Muscle layer of duodenum (tissue), 2 donors: ENCODE measurements at regions not wholly inside any gene's neighbourhood (a gene's known extent, or its start where the extent isn't known, plus 50 kb on each side); places are given as distances from the start of the nearest gene placed in this dataset.

Experiments used
- H3K27ac ChIP-seq: one replicate; pipeline ENCODE4 v1.7.0; 2013; ENCODE audit warnings: mild to moderate bottlenecking, low read length
- H3K27me3 ChIP-seq: one replicate; pipeline ENCODE4 v1.7.0; 2013; ENCODE audit warnings: low read depth, mild to moderate bottlenecking, control low read depth, low read length
- H3K36me3 ChIP-seq, 2 donors: one replicate each; pipeline ENCODE4 v1.7.0; 2013; ENCODE audit warnings: low read length in 2 of 2, control low read depth in 1 of 2, mild to moderate bottlenecking in 1 of 2; ENCODE audit not compliant: insufficient read depth in 2 of 2, control insufficient read depth in 1 of 2
- H3K4me1 ChIP-seq, 2 donors: one replicate each; pipeline ENCODE4 v1.7.0; 2013; ENCODE audit warnings: low read length in 2 of 2, mild to moderate bottlenecking in 2 of 2, control low read depth in 1 of 2, moderate library complexity in 1 of 2; ENCODE audit not compliant: insufficient read depth in 2 of 2, control insufficient read depth in 1 of 2
- H3K4me3 ChIP-seq, 2 donors: one replicate each; pipeline ENCODE4 v1.7.0; 2013; ENCODE audit warnings: low read length in 2 of 2, low read depth in 1 of 2, mild to moderate bottlenecking in 1 of 2
- H3K9me3 ChIP-seq, 2 donors: one replicate each; pipeline ENCODE4 v1.7.0; 2013; ENCODE audit warnings: low read length in 2 of 2, control low read depth in 1 of 2, mild to moderate bottlenecking in 1 of 2; ENCODE audit not compliant: control insufficient read depth in 1 of 2
- donor health status: healthy.

DNA sequence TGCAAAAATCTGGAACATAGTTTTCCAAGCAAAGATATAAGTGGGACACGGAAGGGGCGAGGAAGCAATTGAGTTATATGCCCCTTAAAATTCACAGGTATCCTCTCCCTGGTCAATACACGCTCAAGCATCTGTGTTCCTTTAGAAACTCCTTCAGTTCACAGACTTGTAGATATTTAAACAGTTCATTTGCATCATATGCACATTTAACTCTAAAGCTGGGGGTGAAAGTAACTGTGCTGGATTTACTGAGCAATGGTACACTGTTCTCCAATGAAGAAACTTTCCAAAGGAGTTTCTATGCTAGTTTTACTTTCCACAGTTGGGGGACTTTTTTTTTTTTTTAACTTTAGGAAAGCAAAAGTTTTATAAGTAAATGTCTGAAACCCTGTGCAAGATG, 293.0 kb upstream of the TNP1 start:
- Histone ChIP-seq H3K4me3 (no peak overlapping the region), H3K36me3 (no peaks in the 10 kb centered on the region), H3K9me3 (no peaks in the 10 kb centered on the region), H3K27me3 (no peaks in the 10 kb centered on the region), H3K27ac (no peak overlapping the region), H3K4me1 (no peaks in the 10 kb centered on the region)

DNA sequence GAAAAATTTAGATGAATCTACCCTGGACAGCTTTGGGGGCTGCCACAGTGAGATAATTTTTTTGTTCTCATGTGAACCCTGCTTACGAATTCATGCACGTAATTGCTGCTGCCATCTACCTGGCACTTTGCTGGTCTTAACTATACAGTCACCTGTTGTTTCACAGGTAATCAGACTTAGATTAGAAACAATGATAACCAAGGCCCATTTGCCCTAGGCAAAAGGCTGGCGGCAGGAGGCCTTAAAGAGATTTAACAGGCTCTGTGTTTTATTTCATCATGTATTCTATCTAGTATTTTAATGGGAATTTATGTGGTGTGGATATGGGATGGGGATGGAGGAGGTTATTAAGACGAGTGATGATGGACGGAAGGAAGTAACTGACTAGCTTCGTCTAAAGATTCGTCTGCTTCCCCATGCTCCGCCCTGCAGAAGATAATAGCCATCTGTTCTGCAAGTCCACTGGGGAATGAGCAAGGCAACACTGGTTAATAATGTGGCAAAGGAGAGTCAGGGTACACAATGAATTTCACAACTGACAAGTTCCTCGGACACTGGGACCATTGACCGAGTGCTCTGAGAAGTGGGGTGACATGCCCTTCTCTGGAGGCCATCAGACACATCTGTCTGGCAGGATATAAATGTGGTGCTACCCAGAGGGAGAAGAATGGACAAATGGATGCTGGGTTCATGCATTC, 291.8 kb upstream of the TNP1 start:
- no peaks in the 10 kb centered on the region for H3K4me1 ChIP-seq

DNA sequence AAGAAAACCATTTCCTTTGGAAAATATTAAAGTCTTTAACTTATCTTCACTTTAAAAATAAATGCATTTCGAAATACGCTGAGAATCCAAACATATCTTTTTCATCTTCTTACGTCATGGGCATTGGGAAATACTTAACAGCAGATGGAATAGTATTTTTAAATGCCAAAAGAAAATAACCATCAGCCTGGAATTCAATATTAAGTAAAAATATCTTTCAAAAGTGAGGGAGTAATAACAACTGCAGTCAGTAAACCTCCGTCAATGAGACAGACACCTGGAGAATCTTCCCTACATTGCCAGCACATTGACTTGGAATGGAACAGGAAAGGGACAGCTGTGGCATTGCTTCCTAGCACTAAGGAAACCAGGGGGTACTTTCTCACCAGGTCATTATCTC, 290.4 kb upstream of the TNP1 start:
- Histone ChIP-seq H3K4me3 (no peak overlapping the region), H3K27ac (no peak overlapping the region), H3K4me1 (no peaks in the 10 kb centered on the region), H3K9me3 (no peaks in the 10 kb centered on the region), H3K36me3 (no peaks in the 10 kb centered on the region), H3K27me3 (no peaks in the 10 kb centered on the region)

More for the DNA sequence above, 291.8 kb upstream of the TNP1 start:
- no peak overlapping the region for H3K27ac ChIP-seq
- H3K4me3 ChIP-seq: no peak overlapping the region
- H3K27me3 ChIP-seq: no peaks in the 10 kb centered on the region
- H3K9me3 ChIP-seq: no peaks in the 10 kb centered on the region
- no peaks in the 10 kb centered on the region for H3K36me3 ChIP-seq

DNA sequence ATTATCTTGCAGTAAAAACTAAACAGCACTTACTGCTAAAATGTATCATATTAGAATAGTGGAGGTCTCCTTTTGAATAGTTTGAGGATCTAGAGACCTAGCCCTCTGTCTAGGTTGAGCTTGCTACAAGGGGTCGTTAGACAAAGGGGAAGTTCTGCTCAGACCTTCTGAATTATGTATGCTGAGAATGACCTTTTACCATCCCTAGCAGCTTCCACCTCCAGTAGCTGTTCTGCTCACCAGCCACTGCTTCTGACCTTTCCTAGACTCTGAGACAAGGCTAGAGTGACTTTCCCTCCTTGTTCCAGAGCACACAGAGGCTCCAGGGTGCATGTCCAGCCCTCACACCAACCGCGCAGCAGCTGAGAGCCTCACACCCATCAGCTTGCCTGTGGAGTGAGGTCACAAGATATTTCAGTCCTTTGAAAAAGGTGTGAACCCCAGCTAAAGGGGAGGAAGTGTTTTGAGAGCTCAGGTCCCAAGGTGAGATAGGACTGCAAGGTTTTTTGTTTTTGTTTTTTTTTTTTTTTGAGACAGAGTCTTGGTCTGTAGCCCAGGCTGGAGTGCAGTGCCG, 289.3 kb upstream of the TNP1 start:
- Histone ChIP-seq H3K4me3 (no peak overlapping the region), H3K27ac (no peak overlapping the region), H3K27me3 (no peaks in the 10 kb centered on the region), H3K4me1 (no peaks in the 10 kb centered on the region), H3K9me3 (no peaks in the 10 kb centered on the region), H3K36me3 (no peaks in the 10 kb centered on the region)

DNA sequence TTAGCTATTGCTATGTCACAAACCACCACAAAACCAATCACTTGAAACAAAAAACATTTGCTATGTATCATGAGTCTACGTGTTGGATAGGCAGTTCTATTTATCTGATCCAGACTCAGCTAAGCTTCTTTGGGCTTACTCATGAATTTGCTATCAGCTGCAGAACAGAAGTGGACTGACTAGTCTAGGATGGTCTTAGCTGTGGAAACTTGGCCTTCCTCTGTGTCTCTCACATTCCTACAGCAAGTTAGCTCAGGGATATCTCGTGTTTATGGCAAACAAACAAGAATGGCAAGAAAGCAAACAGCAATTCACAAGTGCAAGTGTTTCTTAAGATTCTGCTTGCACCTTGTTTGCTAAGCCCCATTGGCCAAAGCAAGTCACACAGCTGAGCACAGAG, 288.0 kb upstream of the TNP1 start:
- Histone ChIP-seq H3K27ac (no peak overlapping the region), H3K4me1 (no peaks in the 10 kb centered on the region), H3K9me3 (no peaks in the 10 kb centered on the region), H3K36me3 (no peaks in the 10 kb centered on the region), H3K27me3 (no peaks in the 10 kb centered on the region), H3K4me3 (no peak overlapping the region)

DNA sequence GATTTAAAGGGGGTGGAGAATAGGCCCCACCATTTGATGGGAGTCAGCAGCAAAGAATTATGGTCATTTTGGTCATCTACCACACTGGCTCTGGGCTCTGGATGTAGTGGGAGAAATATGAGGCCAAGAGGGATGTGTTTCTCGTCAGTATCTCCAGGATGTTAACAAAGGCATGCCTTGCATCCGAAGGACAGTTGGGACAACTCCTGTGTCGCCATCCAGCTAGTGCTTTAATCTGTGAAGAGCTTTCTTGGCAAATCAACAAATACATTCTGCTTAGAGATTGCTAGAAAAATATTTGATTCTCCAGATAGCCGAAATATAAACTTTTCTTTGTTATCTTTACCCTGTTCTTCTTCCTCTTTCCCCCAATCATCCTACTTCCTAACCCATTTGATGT, 287.1 kb upstream of the TNP1 start:
- Histone ChIP-seq H3K4me3 (no peak overlapping the region), H3K36me3 (no peaks in the 10 kb centered on the region), H3K27me3 (no peaks in the 10 kb centered on the region), H3K27ac (no peak overlapping the region), H3K9me3 (peaks cover 5 to 8% of the 10 kb centered on the region in 2 donors), H3K4me1 (no peaks in the 10 kb centered on the region)

DNA sequence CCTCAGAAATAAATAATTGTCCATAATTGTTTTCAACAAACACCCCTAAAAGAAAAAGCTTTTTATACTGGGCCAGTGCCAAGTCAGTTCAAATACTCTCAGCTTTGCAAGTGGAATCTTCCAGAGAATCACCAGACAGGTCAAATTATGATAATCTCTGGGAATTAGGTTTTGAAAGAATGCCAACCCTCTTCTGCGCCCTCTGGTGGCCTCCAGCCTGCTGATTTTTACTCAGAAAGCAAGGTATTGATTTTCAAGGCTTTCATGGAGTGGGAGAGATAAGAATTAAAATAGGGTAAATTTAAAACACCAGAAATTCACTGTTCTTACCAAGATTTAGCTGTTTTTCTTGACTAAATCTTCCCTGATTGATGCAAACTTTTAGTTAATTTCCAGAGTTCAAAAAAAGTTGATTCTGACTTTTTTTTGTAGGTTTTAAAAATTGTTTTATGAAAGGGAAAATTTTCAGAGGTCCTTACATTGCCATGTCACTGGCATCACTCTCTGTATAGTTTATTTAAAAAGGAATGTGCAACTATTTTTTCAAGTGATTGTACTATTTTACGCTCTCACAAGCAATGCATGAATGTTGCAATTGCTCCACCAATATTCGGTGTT, 282.9 kb upstream of the TNP1 start:
- Histone ChIP-seq H3K27me3 (no peaks in the 10 kb centered on the region), H3K4me3 (peak overlapping the region in 1 of 2 donors; percentile 21), H3K4me1 (no peaks in the 10 kb centered on the region), H3K9me3 (peaks cover 10 to 31% of the 10 kb centered on the region in 2 donors), H3K36me3 (no peaks in the 10 kb centered on the region), H3K27ac (no peak overlapping the region)

DNA sequence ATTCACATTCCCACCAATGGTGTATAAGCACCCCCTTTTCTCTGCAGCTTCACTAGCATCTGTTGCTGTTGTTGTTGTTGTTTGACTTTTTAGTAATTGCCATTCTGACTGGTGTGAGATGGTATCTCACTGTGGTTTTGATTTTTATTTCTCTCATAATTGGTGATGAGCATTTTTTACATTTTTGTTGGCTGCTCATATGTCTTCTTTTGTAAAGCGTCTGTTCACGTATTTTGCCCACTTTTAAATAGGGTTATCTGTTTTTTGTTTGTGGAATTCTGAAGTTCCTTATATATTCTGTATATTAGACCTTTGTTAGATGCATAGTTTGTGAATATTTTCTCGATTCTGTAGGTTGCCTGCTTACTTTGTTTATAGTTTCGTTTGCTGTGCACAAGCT, 278.4 kb upstream of the TNP1 start:
- H3K4me3 ChIP-seq: no peak overlapping the region
- no peaks in the 10 kb centered on the region for H3K27me3 ChIP-seq
- no peaks in the 10 kb centered on the region for H3K36me3 ChIP-seq
- H3K9me3 ChIP-seq: peaks cover 10 to 39% of the 10 kb centered on the region in 2 donors
- no peak overlapping the region for H3K27ac ChIP-seq
- H3K4me1 ChIP-seq: no peaks in the 10 kb centered on the region

DNA sequence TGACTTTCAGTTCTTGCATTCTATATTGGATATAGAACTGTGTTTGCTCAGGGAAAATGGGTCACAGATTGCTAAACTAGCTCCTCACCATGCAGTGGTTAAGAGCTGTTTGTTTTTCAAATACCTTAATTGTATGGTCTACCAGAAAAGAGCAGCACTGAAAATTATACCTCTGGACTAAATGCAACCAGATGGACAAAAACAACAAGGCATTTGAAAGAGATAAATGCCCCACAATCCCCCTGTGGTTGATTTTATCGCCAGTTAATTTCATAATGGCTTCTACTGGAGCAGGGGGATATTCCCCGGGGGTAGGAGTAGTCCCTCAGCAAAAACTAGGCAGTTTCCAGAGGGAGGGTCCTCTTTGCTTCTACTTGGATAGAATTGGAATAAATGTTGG, 267.9 kb upstream of the TNP1 start:
- H3K36me3 ChIP-seq: no peaks in the 10 kb centered on the region
- no peaks in the 10 kb centered on the region for H3K4me1 ChIP-seq
- no peaks in the 10 kb centered on the region for H3K9me3 ChIP-seq
- no peak overlapping the region for H3K4me3 ChIP-seq
- no peak overlapping the region for H3K27ac ChIP-seq
- H3K27me3 ChIP-seq: no peaks in the 10 kb centered on the region

DNA sequence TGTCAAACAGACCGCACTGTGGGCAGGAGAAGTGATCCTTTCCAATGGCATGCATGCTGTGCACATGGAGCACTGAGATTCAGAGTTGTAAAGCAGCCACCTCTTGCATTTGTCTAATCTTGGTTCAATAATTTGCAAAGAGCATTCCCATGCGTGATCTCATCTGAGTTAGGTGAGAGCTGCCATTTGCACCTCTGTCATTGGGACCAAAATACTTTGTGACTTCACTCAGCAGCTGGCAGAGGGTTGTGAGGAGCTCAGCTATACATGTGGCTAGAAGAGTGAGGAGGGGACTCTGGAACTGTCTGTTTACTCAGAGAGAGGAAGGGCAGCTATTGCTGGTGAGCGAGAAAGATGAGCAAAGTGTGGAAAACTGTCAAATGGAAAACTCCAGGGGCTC, 265.1 kb upstream of the TNP1 start:
- H3K27ac ChIP-seq: no peak overlapping the region
- H3K27me3 ChIP-seq: no peaks in the 10 kb centered on the region
- no peaks in the 10 kb centered on the region for H3K4me1 ChIP-seq
- H3K36me3 ChIP-seq: no peaks in the 10 kb centered on the region
- H3K9me3 ChIP-seq: no peaks in the 10 kb centered on the region
- H3K4me3 ChIP-seq: no peak overlapping the region

DNA sequence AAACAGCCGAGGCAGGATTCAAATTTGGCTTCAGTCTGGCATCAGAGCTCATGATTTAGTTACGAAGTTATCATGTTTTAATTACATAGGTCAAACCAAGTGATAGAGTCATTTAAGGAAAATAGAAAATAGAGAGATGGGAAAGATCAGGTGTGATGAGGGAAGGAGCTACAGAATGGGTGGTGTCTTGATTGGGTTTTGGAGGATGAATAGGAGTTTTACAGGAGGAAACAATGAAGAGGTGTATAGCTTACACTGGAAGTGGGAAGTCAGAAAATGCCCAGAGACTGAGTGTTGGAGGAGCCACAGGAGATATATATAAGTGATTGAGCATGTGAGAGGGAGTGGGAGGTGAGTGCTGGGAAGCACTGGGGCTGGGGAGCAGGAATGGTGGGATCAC, 264.2 kb upstream of the TNP1 start:
- Histone ChIP-seq H3K27ac (no peak overlapping the region), H3K27me3 (no peaks in the 10 kb centered on the region), H3K36me3 (no peaks in the 10 kb centered on the region), H3K4me3 (no peak overlapping the region), H3K9me3 (no peaks in the 10 kb centered on the region), H3K4me1 (no peaks in the 10 kb centered on the region)

DNA sequence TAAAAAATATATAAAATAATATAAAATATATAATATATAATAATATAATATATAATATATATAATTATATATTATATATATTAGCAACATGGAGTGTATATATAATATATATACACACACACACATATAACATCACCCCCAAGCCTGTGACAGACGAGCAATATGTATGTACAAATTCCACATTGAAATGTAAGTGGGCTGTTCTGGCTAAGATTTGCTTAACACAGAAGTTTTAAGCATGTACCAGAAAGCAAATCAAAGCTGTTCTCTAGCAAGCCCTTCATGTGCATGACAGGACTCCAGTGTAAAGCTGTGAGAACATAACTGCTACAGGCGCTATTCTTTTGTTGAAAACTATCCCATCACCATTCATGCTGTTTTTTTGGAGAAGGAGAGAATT, 261.7 kb upstream of the TNP1 start:
- Histone ChIP-seq H3K4me1 (no peaks in the 10 kb centered on the region), H3K4me3 (no peak overlapping the region), H3K27ac (no peak overlapping the region), H3K36me3 (no peaks in the 10 kb centered on the region), H3K27me3 (no peaks in the 10 kb centered on the region), H3K9me3 (no peaks in the 10 kb centered on the region)
